Dendritic cell treated with granulocyte-macrophage colony-stimulating factor and Interleukin-4, amounts not matched to agents 40 ng/mL and 50 ng/mL, for 4 days (primary cell): ENCODE measurements at regions not wholly inside any gene's neighbourhood (a gene's known extent, or its start where the extent isn't known, plus 50 kb on each side); places are given as distances from the start of the nearest gene placed in this dataset.
"Not testable (repeated sequence)": the region's sequence is repeated elsewhere in the genome, so short reads cannot be mapped to it uniquely, and the experiment has no call there.

Experiments used
- H3K27ac Mint-ChIP-seq: one replicate; pipeline ENCODE4 v1.8.0; 2022; ENCODE audit warnings: mild to moderate bottlenecking, mixed read lengths
- H3K27me3 Mint-ChIP-seq: one replicate; pipeline ENCODE4 v1.8.0; 2022; ENCODE audit warnings: mild to moderate bottlenecking, mixed read lengths
- H3K36me3 Mint-ChIP-seq: one replicate; pipeline ENCODE4 v1.8.0; 2022; ENCODE audit warnings: low read depth, mixed read lengths
- H3K4me1 Mint-ChIP-seq: one replicate; pipeline ENCODE4 v1.8.0; 2022; ENCODE audit warnings: low read depth, mixed read lengths
- H3K4me3 Mint-ChIP-seq: one replicate; pipeline ENCODE4 v1.8.0; 2022; ENCODE audit warnings: mild to moderate bottlenecking, moderate library complexity, mixed read lengths
- H3K9me3 Mint-ChIP-seq: one replicate; pipeline ENCODE4 v1.8.0; 2022; ENCODE audit warnings: mixed read lengths
- intact Hi-C: fragments of 100-400 bp; cut with micrococcal nuclease; formaldehyde crosslinking; loops from one replicate; pipeline ENCODE4 v1.15.0; 2022

GRCh38 chr19:22498831-22499430 is 76.8 kb upstream of the ZNF98 start:
- H3K27me3 Mint-ChIP-seq, H3K4me3 Mint-ChIP-seq, H3K27ac Mint-ChIP-seq, intact Hi-C loops, H3K4me1 Mint-ChIP-seq, H3K36me3 Mint-ChIP-seq: not testable (repeated sequence)
- H3K9me3 Mint-ChIP-seq: peaks cover 96% of the 10 kb centered on the region

GRCh38 chr19:22491746-22492145 is 69.6 kb upstream of the ZNF98 start:
- H3K4me3 Mint-ChIP-seq: no peak overlapping the region

GRCh38 chr19:22483514-22483913 is 61.4 kb upstream of the ZNF98 start:
- H3K9me3 Mint-ChIP-seq: peaks cover 59% of the 10 kb centered on the region
- H3K27ac Mint-ChIP-seq, H3K4me1 Mint-ChIP-seq, intact Hi-C loops, H3K36me3 Mint-ChIP-seq, H3K4me3 Mint-ChIP-seq, H3K27me3 Mint-ChIP-seq: not testable (repeated sequence)

More at GRCh38 chr19:22491746-22492145, 69.6 kb upstream of the ZNF98 start:
- Mint-ChIP-seq H3K9me3 (peaks cover 84% of the 10 kb centered on the region), H3K27me3 (no peaks in the 10 kb centered on the region), H3K4me1 (no peaks in the 10 kb centered on the region), H3K27ac (no peak overlapping the region), H3K36me3 (no peaks in the 10 kb centered on the region)
- intact Hi-C loops: no loop called here

- intact Hi-C loops: no loop called here
- peaks cover 60% of the 10 kb centered on the region for H3K9me3 Mint-ChIP-seq
These were observed 50.1 kb upstream of the ZNF98 start for GRCh38 chr19:22472180-22472637.

More at GRCh38 chr19:22472180-22472637, 50.1 kb upstream of the ZNF98 start:
- Mint-ChIP-seq H3K27me3 (no peaks in the 10 kb centered on the region), H3K36me3 (no peaks in the 10 kb centered on the region), H3K4me3 (no peak overlapping the region), H3K4me1 (no peaks in the 10 kb centered on the region), H3K27ac (no peak overlapping the region)
